ENCODE measurements at regions not wholly inside any gene's neighbourhood (a gene's known extent, or its start where the extent isn't known, plus 50 kb on each side); places are given as distances from the start of the nearest gene placed in this dataset.

GRCh38 chr10:108673741-108674140 lies 1249.6 kb downstream of the XPNPEP1 start:
- Histone ChIP-seq H3K27me3 (ENCODE audit: control insufficient read depth in 5 of 5, insufficient read depth in 4 of 5, low read length in 5 of 5) (no peaks in the 10 kb centered on the region), H3K9me3 (ENCODE audit: control insufficient read depth in 5 of 5, low read length in 5 of 5) (peaks cover 0 to 4% (median 0%) of the 10 kb centered on the region in 5 donors), H3K36me3 (ENCODE audit: control insufficient read depth in 5 of 5, insufficient read depth in 5 of 5, low read length in 5 of 5) (no peaks in the 10 kb centered on the region), H3K27ac (ENCODE audit: low read depth, low read length) (no peak overlapping the region), H3K9ac (ENCODE audit: low read length in 5 of 5) (no peak overlapping the region), H3K4me1 (ENCODE audit: control insufficient read depth in 5 of 5, insufficient read depth in 5 of 5, low read length in 5 of 5) (no peaks in the 10 kb centered on the region), H3K4me3 (ENCODE audit: low read depth in 1 of 5, low read length in 5 of 5) (no peak overlapping the region)

- Histone ChIP-seq H3K27ac (ENCODE audit: low read depth, low read length) (no peak overlapping the region), H3K36me3 (ENCODE audit: control insufficient read depth in 5 of 5, insufficient read depth in 5 of 5, low read length in 5 of 5) (no peaks in the 10 kb centered on the region), H3K27me3 (ENCODE audit: control insufficient read depth in 5 of 5, insufficient read depth in 4 of 5, low read length in 5 of 5) (no peaks in the 10 kb centered on the region), H3K9ac (ENCODE audit: low read length in 5 of 5) (no peak overlapping the region), H3K4me1 (ENCODE audit: control insufficient read depth in 5 of 5, insufficient read depth in 5 of 5, low read length in 5 of 5) (no peaks in the 10 kb centered on the region), H3K9me3 (ENCODE audit: control insufficient read depth in 5 of 5, low read length in 5 of 5) (no peaks in the 10 kb centered on the region), H3K4me3 (ENCODE audit: low read depth in 1 of 5, low read length in 5 of 5) (no peak overlapping the region)
Observed at GRCh38 chr10:108663587-108663986, 1259.7 kb downstream of the XPNPEP1 start.

- Histone ChIP-seq H3K4me1 (ENCODE audit: control insufficient read depth in 5 of 5, insufficient read depth in 5 of 5, low read length in 5 of 5) (no peaks in the 10 kb centered on the region), H3K9me3 (ENCODE audit: control insufficient read depth in 5 of 5, low read length in 5 of 5) (no peaks in the 10 kb centered on the region), H3K4me3 (ENCODE audit: low read depth in 1 of 5, low read length in 5 of 5) (no peak overlapping the region)
Observed at GRCh38 chr10:108662975-108663374, 1260.3 kb downstream of the XPNPEP1 start.

GRCh38 chr10:108655057-108655456 lies 1268.3 kb downstream of the XPNPEP1 start:
- no peak overlapping the region for H3K27ac ChIP-seq (ENCODE audit: low read depth, low read length)
- H3K27me3 ChIP-seq (ENCODE audit: control insufficient read depth in 5 of 5, insufficient read depth in 4 of 5, low read length in 5 of 5) = no peaks in the 10 kb centered on the region
- no peaks in the 10 kb centered on the region for H3K36me3 ChIP-seq (ENCODE audit: control insufficient read depth in 5 of 5, insufficient read depth in 5 of 5, low read length in 5 of 5)
- H3K9ac ChIP-seq (ENCODE audit: low read length in 5 of 5) = no peak overlapping the region
- no peaks in the 10 kb centered on the region for H3K9me3 ChIP-seq (ENCODE audit: control insufficient read depth in 5 of 5, low read length in 5 of 5)
- H3K4me1 ChIP-seq (ENCODE audit: control insufficient read depth in 5 of 5, insufficient read depth in 5 of 5, low read length in 5 of 5) = no peaks in the 10 kb centered on the region
- no peak overlapping the region for H3K4me3 ChIP-seq (ENCODE audit: low read depth in 1 of 5, low read length in 5 of 5)

More at GRCh38 chr10:108662975-108663374, 1260.3 kb downstream of the XPNPEP1 start:
- Histone ChIP-seq H3K27me3 (ENCODE audit: control insufficient read depth in 5 of 5, insufficient read depth in 4 of 5, low read length in 5 of 5) (no peaks in the 10 kb centered on the region), H3K9ac (ENCODE audit: low read length in 5 of 5) (no peak overlapping the region), H3K27ac (ENCODE audit: low read depth, low read length) (no peak overlapping the region), H3K36me3 (ENCODE audit: control insufficient read depth in 5 of 5, insufficient read depth in 5 of 5, low read length in 5 of 5) (no peaks in the 10 kb centered on the region)

- H3K4me1 ChIP-seq (ENCODE audit: control insufficient read depth in 5 of 5, insufficient read depth in 5 of 5, low read length in 5 of 5) = no peaks in the 10 kb centered on the region
- no peaks in the 10 kb centered on the region for H3K36me3 ChIP-seq (ENCODE audit: control insufficient read depth in 5 of 5, insufficient read depth in 5 of 5, low read length in 5 of 5)
- H3K9me3 ChIP-seq (ENCODE audit: control insufficient read depth in 5 of 5, low read length in 5 of 5) = no peaks in the 10 kb centered on the region
- no peak overlapping the region for H3K9ac ChIP-seq (ENCODE audit: low read length in 5 of 5)
- no peak overlapping the region for H3K4me3 ChIP-seq (ENCODE audit: low read depth in 1 of 5, low read length in 5 of 5)
- no peak overlapping the region for H3K27ac ChIP-seq (ENCODE audit: low read depth, low read length)
- no peaks in the 10 kb centered on the region for H3K27me3 ChIP-seq (ENCODE audit: control insufficient read depth in 5 of 5, insufficient read depth in 4 of 5, low read length in 5 of 5)
Observed at GRCh38 chr10:108653531-108653930, 1269.8 kb downstream of the XPNPEP1 start.

- Histone ChIP-seq H3K36me3 (ENCODE audit: control insufficient read depth in 5 of 5, insufficient read depth in 5 of 5, low read length in 5 of 5) (no peaks in the 10 kb centered on the region), H3K4me1 (ENCODE audit: control insufficient read depth in 5 of 5, insufficient read depth in 5 of 5, low read length in 5 of 5) (no peaks in the 10 kb centered on the region), H3K9ac (ENCODE audit: low read length in 5 of 5) (no peak overlapping the region), H3K9me3 (ENCODE audit: control insufficient read depth in 5 of 5, low read length in 5 of 5) (no peaks in the 10 kb centered on the region), H3K27ac (ENCODE audit: low read depth, low read length) (no peak overlapping the region), H3K4me3 (ENCODE audit: low read depth in 1 of 5, low read length in 5 of 5) (no peak overlapping the region), H3K27me3 (ENCODE audit: control insufficient read depth in 5 of 5, insufficient read depth in 4 of 5, low read length in 5 of 5) (no peaks in the 10 kb centered on the region)
Observed at GRCh38 chr10:108639010-108639409, 1284.3 kb downstream of the XPNPEP1 start.

- H3K4me1 ChIP-seq (ENCODE audit: control insufficient read depth in 5 of 5, insufficient read depth in 5 of 5, low read length in 5 of 5) = no peaks in the 10 kb centered on the region
- no peaks in the 10 kb centered on the region for H3K27me3 ChIP-seq (ENCODE audit: control insufficient read depth in 5 of 5, insufficient read depth in 4 of 5, low read length in 5 of 5)
- no peaks in the 10 kb centered on the region for H3K36me3 ChIP-seq (ENCODE audit: control insufficient read depth in 5 of 5, insufficient read depth in 5 of 5, low read length in 5 of 5)
- H3K27ac ChIP-seq (ENCODE audit: low read depth, low read length) = no peak overlapping the region
- no peak overlapping the region for H3K9ac ChIP-seq (ENCODE audit: low read length in 5 of 5)
- no peak overlapping the region for H3K4me3 ChIP-seq (ENCODE audit: low read depth in 1 of 5, low read length in 5 of 5)
- H3K9me3 ChIP-seq (ENCODE audit: control insufficient read depth in 5 of 5, low read length in 5 of 5) = no peaks in the 10 kb centered on the region
Observed at GRCh38 chr10:108638225-108638624, 1285.1 kb downstream of the XPNPEP1 start.

GRCh38 chr10:108633046-108633445 lies 1290.3 kb downstream of the XPNPEP1 start:
- Histone ChIP-seq H3K27ac (ENCODE audit: low read depth, low read length) (no peak overlapping the region), H3K36me3 (ENCODE audit: control insufficient read depth in 5 of 5, insufficient read depth in 5 of 5, low read length in 5 of 5) (no peaks in the 10 kb centered on the region), H3K4me3 (ENCODE audit: low read depth in 1 of 5, low read length in 5 of 5) (no peak overlapping the region), H3K9me3 (ENCODE audit: control insufficient read depth in 5 of 5, low read length in 5 of 5) (no peaks in the 10 kb centered on the region), H3K27me3 (ENCODE audit: control insufficient read depth in 5 of 5, insufficient read depth in 4 of 5, low read length in 5 of 5) (no peaks in the 10 kb centered on the region), H3K4me1 (ENCODE audit: control insufficient read depth in 5 of 5, insufficient read depth in 5 of 5, low read length in 5 of 5) (no peaks in the 10 kb centered on the region), H3K9ac (ENCODE audit: low read length in 5 of 5) (no peak overlapping the region)

GRCh38 chr10:108632144-108632543 lies 1291.2 kb downstream of the XPNPEP1 start:
- Histone ChIP-seq H3K4me3 (ENCODE audit: low read depth in 1 of 5, low read length in 5 of 5) (no peak overlapping the region), H3K9me3 (ENCODE audit: control insufficient read depth in 5 of 5, low read length in 5 of 5) (no peaks in the 10 kb centered on the region), H3K27me3 (ENCODE audit: control insufficient read depth in 5 of 5, insufficient read depth in 4 of 5, low read length in 5 of 5) (no peaks in the 10 kb centered on the region), H3K36me3 (ENCODE audit: control insufficient read depth in 5 of 5, insufficient read depth in 5 of 5, low read length in 5 of 5) (no peaks in the 10 kb centered on the region), H3K9ac (ENCODE audit: low read length in 5 of 5) (no peak overlapping the region), H3K4me1 (ENCODE audit: control insufficient read depth in 5 of 5, insufficient read depth in 5 of 5, low read length in 5 of 5) (no peaks in the 10 kb centered on the region), H3K27ac (ENCODE audit: low read depth, low read length) (no peak overlapping the region)

GRCh38 chr10:108631332-108631731 lies 1292.0 kb downstream of the XPNPEP1 start:
- Histone ChIP-seq H3K27me3 (ENCODE audit: control insufficient read depth in 5 of 5, insufficient read depth in 4 of 5, low read length in 5 of 5) (no peaks in the 10 kb centered on the region), H3K4me3 (ENCODE audit: low read depth in 1 of 5, low read length in 5 of 5) (no peak overlapping the region), H3K36me3 (ENCODE audit: control insufficient read depth in 5 of 5, insufficient read depth in 5 of 5, low read length in 5 of 5) (no peaks in the 10 kb centered on the region), H3K27ac (ENCODE audit: low read depth, low read length) (no peak overlapping the region), H3K9ac (ENCODE audit: low read length in 5 of 5) (no peak overlapping the region), H3K9me3 (ENCODE audit: control insufficient read depth in 5 of 5, low read length in 5 of 5) (no peaks in the 10 kb centered on the region), H3K4me1 (ENCODE audit: control insufficient read depth in 5 of 5, insufficient read depth in 5 of 5, low read length in 5 of 5) (no peaks in the 10 kb centered on the region)

GRCh38 chr10:108629834-108630233 lies 1293.5 kb downstream of the XPNPEP1 start:
- Histone ChIP-seq H3K4me3 (ENCODE audit: low read depth in 1 of 5, low read length in 5 of 5) (no peak overlapping the region), H3K9ac (ENCODE audit: low read length in 5 of 5) (no peak overlapping the region), H3K27me3 (ENCODE audit: control insufficient read depth in 5 of 5, insufficient read depth in 4 of 5, low read length in 5 of 5) (no peaks in the 10 kb centered on the region), H3K27ac (ENCODE audit: low read depth, low read length) (no peak overlapping the region), H3K4me1 (ENCODE audit: control insufficient read depth in 5 of 5, insufficient read depth in 5 of 5, low read length in 5 of 5) (no peaks in the 10 kb centered on the region), H3K9me3 (ENCODE audit: control insufficient read depth in 5 of 5, low read length in 5 of 5) (no peaks in the 10 kb centered on the region), H3K36me3 (ENCODE audit: control insufficient read depth in 5 of 5, insufficient read depth in 5 of 5, low read length in 5 of 5) (no peaks in the 10 kb centered on the region)
